IPS DF 4.7 (cell line): ENCODE measurements at regions not wholly inside any gene's neighbourhood (a gene's known extent, or its start where the extent isn't known, plus 50 kb on each side); places are given as distances from the start of the nearest gene placed in this dataset.

Experiments used
- DNase-seq: peaks from one replicate; pipeline ENCODE4 v3.0.0-alpha.2; 2013; ENCODE audit warnings: low spot score; ENCODE audit errors: extremely low read depth

DNA sequence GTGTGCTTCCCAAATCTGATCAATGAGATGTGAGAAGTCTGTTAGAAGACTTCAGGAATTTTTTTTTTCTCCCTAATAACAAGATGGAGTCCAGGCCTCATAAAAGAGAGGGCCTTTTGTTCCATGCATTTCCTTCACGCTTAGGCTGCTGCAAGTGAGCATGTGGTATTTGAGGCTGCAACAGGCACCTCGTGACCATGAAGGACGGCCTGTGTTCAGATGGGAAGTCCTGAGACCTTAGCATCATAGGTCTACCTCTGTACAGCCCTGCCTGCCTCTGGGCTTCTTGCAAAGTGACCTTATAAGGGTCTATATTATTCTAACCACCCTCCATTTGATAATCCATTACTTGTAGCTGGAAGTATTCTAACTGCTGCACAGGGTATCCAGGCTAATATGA lies 86.6 kb downstream of the BOD1 start:
- DNase-seq: no peak

DNA sequence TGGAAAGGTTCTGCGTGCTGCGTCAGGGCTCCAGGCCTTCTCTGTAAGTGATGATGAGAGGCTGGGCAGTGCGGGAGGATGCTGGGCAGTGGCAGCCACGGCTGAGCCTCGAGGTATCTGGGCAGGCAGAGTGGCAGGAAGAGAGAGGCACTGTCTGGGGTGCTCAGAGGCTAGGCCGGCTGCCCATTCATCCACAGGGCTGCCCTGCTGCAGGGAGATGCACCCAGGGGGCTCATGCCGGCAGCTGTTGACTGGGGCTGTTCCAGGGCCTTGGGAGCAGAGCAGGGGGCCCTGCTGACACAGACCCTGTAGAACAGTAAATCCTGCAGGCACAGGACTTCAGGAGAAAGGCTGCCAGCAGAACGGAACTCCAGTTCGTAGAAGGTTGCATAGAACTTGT lies 88.8 kb downstream of the BOD1 start:
- no peak for DNase-seq

DNA sequence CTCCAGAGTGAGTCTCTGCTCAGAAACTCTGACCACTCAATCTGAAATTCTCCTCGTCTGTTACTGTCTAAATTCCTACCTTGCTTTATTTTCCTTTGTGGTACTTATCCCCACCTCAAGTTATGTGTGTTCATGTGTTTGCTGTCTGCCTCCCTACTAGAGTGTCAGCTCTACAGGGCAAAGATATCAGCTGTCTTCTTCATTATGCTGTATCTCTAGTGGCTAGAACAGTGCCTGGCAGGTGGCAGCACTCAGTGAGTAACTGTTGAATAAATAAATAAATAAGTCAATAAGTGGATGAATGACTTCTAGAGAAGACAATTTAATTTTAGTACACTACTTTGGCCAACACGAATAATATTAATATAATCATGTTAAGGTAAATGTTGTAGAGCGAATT lies 92.3 kb downstream of the BOD1 start:
- DNase-seq: no peak

DNA sequence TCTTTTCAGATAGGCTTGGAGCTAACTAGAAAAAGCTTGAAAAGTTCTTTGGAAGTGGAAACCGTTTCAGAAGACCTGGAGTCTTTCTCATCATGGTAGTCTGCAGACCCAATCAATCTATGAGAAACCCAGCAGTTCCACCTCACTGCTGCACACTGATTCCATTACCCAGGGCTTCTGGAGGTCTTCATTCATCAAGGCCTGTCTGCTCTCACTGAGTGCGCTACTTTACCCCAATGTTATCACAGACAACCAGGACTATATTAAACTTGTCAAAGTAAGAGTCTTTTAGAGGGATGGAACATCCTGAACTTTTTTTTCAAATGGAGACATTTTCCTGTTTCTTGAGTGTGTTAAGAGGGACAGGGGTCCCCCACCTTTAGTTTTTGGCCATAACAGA lies 93.1 kb downstream of the BOD1 start:
- DNase-seq: no peak

DNA sequence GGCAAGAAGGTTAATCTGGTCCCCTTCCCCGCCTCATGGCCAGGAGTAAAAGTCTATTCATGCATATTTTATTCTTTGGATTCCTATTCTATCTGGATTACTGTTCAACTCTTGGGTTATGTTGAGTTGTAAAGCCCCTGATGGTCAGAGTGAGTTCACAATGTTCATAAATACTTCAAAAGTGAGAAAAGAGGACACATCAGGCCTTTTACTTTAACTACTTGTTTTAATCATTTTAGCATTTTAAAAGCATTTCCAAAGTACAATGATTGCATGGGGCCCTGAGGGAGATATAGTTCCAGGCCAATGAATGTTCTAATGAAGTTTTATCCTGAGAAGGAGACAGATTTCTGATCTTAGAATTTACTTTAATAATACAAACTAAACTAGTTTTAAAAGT lies 93.9 kb downstream of the BOD1 start:
- no peak for DNase-seq

DNA sequence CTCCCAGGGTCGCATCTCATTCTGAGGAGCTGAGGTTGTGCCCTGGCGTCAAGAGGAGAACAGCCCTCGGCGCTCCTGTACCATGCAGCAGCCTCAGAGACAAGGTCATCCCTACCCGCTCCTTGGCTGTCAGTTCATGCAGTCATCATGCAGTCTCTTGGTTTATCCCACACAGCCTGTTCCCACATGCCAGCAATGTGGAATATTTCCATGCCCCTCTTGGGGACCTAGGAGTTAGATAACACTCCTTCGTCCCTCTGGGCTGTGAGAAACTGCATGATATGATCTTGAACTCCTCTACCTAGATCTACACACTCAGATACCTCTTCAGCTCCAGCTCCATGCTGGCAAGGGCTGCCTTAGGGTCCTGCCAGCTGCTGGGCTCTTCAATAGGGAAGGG lies 97.6 kb downstream of the BOD1 start:
- DNase-seq: no peak

DNA sequence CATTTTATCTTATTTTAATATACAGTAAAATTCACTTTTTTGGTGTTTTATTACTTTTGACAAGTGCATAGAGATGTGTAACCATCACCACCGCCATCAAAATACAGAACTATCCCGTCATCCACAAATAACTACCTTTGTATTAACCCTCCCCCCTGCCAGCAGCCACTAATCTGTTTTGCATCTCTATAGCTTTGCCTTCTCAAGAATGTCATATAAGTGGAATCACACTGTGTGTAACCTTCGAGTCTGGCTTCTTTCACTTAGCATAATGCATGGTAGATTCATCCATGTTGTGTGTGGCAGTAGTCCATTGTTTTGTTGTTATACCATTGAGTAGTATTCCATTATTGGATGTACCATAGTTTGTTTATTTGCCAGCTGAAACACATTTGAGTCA lies 98.8 kb downstream of the BOD1 start:
- peak; percentile 25 for DNase-seq

DNA sequence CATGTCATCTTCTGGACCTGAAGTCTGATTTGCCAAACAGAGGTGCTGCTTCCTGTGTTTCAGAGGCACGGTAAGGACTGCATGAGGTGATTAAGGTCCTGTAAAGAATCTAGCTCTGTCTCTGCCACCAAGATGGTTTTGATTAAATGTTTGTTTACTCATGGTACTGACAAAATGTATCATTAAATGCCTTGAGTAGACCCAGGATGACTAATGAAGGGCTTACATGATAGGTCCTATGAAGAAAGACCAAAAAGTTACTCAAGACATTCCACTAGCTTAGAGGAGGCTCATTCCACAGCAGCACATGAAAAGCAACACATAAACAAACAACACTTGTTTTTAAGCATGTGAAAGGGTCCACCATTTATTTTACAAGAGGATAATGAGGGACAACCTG lies 100.9 kb downstream of the BOD1 start:
- no peak for DNase-seq

DNA sequence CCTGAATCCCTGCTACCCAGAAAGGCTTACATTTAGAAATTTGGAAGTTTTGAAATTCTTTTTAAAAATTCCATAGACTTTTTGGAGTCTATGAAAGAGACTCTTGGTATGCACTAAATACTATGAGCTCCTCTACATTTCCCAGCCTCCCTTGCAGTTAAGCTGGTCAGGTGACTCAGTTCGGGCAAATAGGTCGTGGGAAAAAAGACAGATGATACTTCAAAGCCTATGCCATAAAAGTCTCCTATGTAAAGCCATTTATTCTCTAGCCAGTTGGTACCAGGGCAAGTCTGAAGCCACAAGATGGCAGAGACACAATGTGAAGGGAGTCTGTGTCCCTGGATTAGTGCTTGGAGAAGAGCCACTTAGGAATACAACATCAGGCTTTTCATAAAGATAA lies 101.8 kb downstream of the BOD1 start:
- DNase-seq: no peak

DNA sequence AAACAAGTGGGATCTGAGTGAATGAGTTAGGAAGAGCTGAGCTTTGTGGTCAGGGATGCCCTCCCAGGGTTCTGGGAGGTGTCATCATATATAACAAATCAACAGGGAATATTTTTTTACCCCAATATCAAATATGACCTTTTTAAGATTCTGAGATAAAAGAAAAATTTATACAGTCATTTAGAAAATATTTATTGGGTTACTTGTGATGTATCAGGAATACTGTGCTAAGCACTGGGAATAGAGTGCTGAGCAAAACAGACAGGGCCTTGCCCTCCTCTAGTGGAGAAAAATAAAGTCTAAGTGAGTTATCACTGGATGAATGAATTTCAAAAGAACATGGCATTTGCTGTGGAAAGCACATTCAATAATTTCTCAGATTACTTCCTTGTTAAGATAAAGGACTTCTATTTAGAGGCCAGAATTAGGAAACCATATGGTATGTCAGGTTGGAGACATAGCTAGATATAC lies 102.9 kb downstream of the BOD1 start:
- no peak for DNase-seq

DNA sequence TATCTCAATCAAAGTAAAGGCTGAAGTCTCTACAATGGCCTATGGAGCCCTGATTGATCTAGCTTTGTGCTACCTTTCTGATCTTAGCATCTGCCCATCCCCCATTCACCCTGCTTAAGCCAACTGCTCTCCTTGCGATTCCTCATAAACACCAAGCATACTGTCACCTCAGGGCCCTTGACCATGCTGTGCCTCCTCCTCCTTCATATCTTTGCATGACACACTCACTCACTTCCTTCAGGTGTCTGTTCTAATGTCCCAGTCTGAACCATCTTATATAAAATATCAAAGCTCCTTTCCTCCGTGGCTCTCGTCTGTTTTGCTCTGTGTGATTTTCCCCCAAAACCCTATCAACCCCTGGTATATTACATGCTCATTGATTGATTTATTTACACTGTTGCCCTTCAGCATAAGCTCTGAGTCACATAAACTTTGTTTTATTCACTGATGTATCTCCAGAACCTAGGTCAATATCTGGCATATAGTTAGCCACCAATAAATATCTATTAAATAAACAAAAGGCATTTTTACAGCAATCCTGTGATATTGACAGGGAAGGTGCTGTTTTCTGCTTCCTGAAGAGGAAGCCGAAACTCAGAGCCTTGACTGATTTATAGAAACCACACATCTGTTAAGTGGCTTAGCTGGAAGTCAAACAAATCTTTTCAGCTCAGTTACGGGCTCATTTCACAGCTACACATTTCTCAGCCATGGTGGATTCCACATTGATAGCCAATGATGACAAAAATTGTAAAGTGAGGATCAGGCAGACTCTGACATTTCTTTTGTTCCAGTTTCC lies 103.6 kb downstream of the BOD1 start:
- DNase-seq: no peak

DNA sequence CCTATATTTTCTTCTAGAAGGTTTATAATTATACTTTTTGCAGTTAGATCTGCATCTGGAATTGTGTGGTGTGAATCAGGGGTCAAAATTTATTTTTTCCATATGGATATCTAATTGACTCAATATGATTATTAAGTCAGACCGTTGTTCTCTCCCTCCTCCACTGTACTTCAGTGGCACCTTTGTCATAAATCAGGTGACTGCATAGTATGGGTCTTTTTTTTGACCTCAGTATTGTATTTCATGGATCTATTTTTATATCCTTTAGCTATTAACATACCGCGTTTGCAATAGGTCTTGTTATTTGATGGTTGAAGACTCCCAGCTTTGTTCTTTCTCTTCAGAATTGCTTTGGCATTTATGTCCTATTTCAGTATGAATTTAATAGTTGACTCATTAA lies 107.4 kb downstream of the BOD1 start:
- no peak for DNase-seq

DNA sequence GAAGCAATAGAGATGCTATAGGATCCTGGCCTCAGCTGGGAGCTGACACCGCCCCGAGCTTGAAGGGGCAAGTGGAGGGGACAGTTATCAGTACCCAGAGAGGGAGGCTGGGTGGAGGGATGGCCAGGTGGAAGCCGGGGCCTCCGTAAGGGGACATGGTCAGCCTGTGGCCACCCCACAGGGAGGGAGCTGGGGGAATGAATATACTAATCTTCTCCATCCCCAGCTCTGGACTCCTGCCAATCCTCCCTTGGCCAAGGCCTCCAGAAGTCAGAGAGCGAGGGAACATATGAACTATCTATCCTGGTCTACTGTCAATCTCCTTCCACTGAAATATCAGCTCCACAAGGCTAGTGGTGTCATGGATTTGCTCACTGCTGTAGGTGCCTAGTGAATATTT lies 109.3 kb downstream of the BOD1 start:
- DNase-seq: no peak

DNA sequence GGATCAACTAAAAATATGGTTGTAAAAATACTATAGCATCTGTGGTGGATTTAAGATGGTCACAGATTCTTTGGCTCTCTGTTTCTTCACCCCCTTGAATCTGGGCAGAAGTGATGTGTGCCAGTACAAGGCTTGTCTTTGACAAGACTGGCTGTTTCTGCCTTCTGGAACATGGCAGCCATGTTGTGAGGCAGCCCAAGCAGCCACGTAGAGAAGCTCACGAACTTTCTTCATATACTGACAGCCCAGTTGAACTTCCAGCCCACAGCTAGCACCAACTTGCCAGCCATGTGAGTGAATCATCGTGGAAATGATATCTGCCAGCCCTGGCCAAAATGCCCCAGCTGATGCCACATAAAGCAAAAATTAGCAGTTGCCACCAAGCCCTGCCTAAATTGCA lies 110.8 kb downstream of the BOD1 start:
- no peak for DNase-seq

DNA sequence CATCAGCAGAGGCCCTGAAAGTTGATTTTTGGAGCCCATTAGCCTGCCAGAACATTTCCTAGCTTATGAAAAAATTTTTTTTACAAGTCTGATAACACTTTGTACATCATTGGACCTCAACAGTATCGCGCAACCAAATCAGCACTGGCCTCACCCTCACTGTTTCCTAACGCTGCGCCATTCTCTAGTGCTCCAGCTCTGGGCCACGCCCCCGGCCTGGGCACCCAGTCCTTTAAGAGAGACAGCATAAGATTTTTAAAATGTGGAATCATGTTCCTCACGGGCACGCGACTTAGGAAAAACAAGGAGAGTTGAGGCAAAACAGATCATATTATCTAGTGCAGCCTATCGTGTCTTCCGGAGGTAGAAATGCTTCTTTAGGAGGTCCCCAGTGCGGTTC lies 114.5 kb downstream of the BOD1 start:
- no peak for DNase-seq

DNA sequence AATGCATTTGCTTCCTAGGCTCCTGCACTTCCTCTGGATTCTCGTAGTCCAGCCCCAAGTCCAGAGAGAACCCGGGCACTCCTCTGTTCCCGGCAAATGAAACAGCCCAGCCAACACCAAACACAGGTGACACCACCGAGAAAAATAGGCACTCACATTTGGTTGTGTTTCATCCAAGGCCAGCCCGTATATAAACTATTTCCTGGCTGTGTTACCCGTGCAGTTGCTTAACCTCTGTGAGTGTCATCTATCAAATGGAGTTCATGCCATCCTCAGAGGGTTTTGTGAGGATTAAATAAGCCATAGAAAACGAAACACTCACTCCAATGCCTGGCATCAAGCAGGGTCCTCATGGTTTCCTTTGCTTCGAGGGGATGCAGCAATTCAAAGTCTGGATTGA lies 115.2 kb downstream of the BOD1 start:
- no peak for DNase-seq

DNA sequence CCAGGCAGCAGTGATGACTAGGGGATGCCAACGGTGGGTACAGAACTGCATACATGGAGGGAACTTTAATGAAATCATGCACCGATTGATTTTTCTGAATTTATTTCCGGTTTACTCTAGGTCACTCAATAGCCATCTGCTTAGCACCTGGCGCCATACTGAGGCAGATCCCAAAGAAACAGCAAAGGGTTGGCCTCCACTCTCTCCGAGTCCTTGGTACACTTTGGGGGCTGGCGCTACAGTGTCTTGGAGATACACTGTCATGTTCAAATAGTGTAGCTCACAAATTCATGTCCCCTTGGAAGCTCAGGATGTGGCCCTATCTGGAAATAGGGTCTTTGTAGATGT lies 116.3 kb downstream of the BOD1 start:
- DNase-seq: no peak

DNA sequence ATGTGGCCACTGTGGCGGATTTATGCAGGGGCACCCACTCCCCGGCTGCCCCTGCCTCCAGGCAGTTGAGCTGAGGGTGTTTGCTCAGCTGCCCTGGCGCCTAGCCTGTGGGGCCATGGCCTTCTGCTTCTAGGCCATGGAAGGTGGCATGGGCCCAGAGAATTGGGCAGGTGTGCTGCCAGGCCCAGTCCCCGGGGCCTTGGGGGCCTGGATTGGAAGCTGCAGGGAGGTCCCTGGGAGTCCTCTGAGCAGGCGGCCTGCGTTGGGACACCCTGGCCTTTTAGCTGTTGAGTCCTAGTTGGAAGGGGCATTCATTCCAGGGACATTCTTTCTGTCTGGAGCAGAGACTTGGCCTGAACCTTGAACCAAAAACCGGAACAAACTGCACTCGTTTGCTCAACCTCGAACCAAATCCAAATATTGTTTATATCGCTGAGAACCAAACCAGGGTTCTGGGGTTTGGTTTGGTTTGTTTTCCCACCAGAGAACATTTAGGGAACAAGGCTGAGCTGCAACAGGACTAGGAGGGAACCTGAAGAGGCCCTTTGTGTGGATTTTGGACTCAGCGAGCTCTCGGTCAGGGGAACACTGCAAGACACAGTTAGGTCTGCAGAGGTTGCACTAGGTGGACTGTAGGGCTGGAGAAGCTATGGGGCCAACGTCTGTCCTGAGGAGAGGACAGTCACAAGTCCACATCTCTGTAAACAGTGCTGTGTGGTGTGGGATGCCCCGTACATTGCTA lies 116.8 kb downstream of the BOD1 start:
- DNase-seq: no peak

DNA sequence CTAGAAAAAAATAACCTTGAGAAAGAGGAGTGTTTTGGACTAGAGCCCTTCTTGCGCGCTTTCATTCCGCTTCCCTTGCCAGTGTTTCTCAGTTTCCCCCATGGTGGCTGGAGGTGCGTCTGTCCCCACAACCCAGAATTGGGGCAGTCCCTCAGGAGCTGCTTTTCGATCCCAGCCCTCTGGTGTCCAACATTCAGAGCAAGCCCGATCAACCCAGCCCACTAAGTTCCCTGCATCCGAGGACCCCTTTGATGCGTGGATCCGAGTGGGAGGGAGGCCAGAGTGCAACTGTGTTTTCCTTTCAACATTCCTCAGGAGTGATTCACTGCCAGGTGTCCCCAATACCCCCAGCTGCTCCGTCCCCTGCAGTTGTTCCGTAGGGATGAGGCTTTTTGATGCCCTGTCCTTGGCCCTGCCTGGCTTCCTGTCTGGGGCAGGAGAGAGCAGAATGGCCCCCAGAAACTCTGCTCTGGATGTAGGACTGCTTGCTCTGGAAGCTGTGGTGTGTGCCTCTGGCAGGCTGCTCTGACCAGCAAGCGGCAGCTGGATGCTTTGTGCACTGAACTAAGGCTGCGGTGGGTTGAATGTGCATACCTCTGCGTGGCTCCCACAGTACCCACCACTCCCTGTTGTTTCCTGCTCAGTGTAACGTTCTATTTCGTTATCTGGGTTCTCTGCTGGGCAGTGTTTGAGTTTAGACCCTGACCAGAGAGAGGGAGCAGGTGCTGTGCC lies 117.5 kb downstream of the BOD1 start:
- no peak for DNase-seq

DNA sequence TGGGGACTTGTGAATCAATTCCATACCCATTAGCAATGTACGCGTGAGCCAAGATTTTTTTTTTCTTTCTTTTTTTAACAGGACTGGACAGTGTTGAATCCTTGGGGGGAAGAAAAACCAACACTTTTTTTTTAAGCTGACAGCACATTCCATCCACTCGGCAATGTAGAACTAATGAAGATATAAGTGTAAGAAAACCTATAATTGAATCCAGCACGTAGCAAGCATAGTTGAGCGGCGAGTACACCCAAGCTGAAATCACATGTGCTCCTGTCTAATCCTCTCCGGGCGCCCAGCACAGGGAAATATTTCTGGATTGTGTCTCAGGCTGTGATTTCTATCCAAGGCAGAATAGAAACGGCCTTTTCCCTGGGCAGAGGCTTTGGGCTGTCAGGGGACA lies 118.2 kb downstream of the BOD1 start:
- no peak for DNase-seq

DNA sequence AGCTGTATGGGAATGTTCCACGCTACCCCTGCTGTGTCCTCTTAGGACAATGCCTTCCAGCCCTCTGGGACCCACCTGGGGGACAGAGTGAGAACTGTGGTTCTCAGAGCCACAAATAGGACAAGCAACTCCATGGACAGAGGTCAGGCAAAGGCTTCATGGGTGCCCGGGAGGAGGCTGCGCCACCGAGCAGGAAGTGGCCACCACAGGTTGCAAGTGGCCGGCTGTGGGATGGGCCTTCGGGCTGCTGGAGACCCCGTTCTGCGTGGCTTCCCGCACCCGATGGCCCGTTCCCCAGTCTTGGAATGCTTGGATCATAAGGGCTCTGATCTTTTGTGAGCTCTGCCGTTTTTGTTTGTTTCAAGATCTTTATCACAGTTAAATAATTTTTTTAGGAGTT lies 118.8 kb downstream of the BOD1 start:
- DNase-seq: no peak

DNA sequence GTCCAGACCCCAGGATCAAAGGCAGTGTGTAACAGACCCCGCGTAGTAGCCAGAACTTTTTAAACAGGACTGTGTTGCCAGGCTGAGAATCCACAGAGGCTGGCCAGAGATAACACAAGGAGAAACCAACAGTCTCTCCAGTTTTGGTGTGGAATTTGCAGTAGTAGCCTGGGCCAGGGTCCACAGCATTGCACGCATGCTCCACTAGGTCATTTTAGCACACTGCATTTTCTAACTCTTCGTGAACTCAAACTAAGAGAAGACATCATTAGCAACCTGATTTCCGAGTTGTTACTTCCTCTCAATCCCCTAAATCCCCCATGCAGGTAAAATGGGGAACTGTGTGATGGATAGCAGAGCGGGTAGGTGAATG lies 119.6 kb downstream of the BOD1 start:
- DNase-seq: no peak
